Fibroblast of skin of left quadriceps (primary cell): ENCODE measurements at regions not wholly inside any gene's neighbourhood (a gene's known extent, or its start where the extent isn't known, plus 50 kb on each side); places are given as distances from the start of the nearest gene placed in this dataset.
A peak's percentile ranks its signal among the peaks of the same experiment; 100 is the strongest.
"Not testable (repeated sequence)": the region's sequence is repeated elsewhere in the genome, so short reads cannot be mapped to it uniquely, and the experiment has no call there.

Source experiments
- DNase-seq, 2 experiments: peaks; one replicate each; pipeline ENCODE4 v3.0.0-alpha.2; 2013; ENCODE audit warnings: low read depth in 2 of 2

GRCh38 chr3:158026236-158026635 is 80.0 kb downstream of the SHOX2 start:
- DNase-seq: no peak

- not testable (repeated sequence) for DNase-seq
Observed at GRCh38 chr3:158019897-158020296, 86.3 kb downstream of the SHOX2 start.

- DNase-seq: no peak
Observed at GRCh38 chr3:158018462-158018861, 87.8 kb downstream of the SHOX2 start.

GRCh38 chr3:158012901-158013300 is 93.3 kb downstream of the SHOX2 start:
- no peak for DNase-seq

GRCh38 chr3:158005391-158006100 is 100.7 kb downstream of the SHOX2 start:
- no peak for DNase-seq

- no peak for DNase-seq
Observed at GRCh38 chr3:157999246-157999645, 107.0 kb downstream of the SHOX2 start.

- peak; percentile 14 to 18 for DNase-seq
Observed at GRCh38 chr3:157982359-157982758, 123.9 kb downstream of the SHOX2 start.

- peak; percentile 6 to 11 for DNase-seq
Observed at GRCh38 chr3:157981819-157982218, 124.4 kb downstream of the SHOX2 start.

- no peak for DNase-seq
Observed at GRCh38 chr3:157979022-157979421, 127.2 kb downstream of the SHOX2 start.

- no peak for DNase-seq
Observed at GRCh38 chr3:157961665-157962064, 144.6 kb downstream of the SHOX2 start.

- DNase-seq: no peak
Observed at GRCh38 chr3:157958457-157958856, 147.8 kb downstream of the SHOX2 start.

GRCh38 chr3:157956850-157957249 is 149.4 kb downstream of the SHOX2 start:
- DNase-seq: no peak

- DNase-seq: no peak
Observed at GRCh38 chr3:157956176-157956575, 150.0 kb downstream of the SHOX2 start.

GRCh38 chr3:157953565-157953964 is 152.7 kb downstream of the SHOX2 start:
- no peak for DNase-seq

- no peak for DNase-seq
Observed at GRCh38 chr3:157948605-157949383, 157.4 kb downstream of the SHOX2 start.

GRCh38 chr3:157939166-157939565 is 167.1 kb downstream of the SHOX2 start:
- no peak for DNase-seq

- peak; percentile 35 to 43 for DNase-seq
Observed at GRCh38 chr3:157938154-157938779, 168.0 kb downstream of the SHOX2 start.

GRCh38 chr3:157931517-157931916 is 174.7 kb downstream of the SHOX2 start:
- DNase-seq: no peak

- DNase-seq: no peak
Observed at GRCh38 chr3:157930000-157930780, 176.0 kb downstream of the SHOX2 start.

GRCh38 chr3:157926822-157927221 is 179.4 kb downstream of the SHOX2 start:
- DNase-seq: no peak

GRCh38 chr3:157922614-157923013 is 183.6 kb downstream of the SHOX2 start:
- no peak for DNase-seq

- no peak for DNase-seq
Observed at GRCh38 chr3:157921811-157922210, 184.4 kb downstream of the SHOX2 start.
